Panc1 (cell line): ENCODE measurements at regions not wholly inside any gene's neighbourhood (a gene's known extent, or its start where the extent isn't known, plus 50 kb on each side); places are given as distances from the start of the nearest gene placed in this dataset.

ENCODE experiments used
- ATAC-seq: fragments of 200-7000 bp; cut with Tn5 transposase; 2 replicates; pipeline ENCODE4 v1.9.1; 2020; ENCODE audit warnings: mild to moderate bottlenecking, moderate library complexity
- BruUV-seq: library from RNA; stranded (reverse); fragments of 400-500 nt; replicated peaks from 2 replicates; lab custom pipeline; 2021; lab: Mats Ljungman, UMichigan
- CTCF ChIA-PET: fragments of 300-600 bp; sonication (Branson Sonifier 250); formaldehyde crosslinking; loops from one replicate; lab custom pipeline; 2022; ENCODE audit warnings: antibody characterized with exemption; lab: Charles Lee
- POLR2A ChIA-PET: fragments of 300-600 bp; sonication (Branson Sonifier 250); formaldehyde crosslinking; loops from one replicate; lab custom pipeline; 2022; ENCODE audit warnings: antibody characterized with exemption; lab: Charles Lee
- DNase-seq: peaks from one replicate; pipeline ENCODE4 v3.0.0-alpha.2; 2010; ENCODE audit warnings: low read depth, low spot score
- H3K27ac ChIP-seq: 2 replicates; pipeline ENCODE4 v1.5.1; 2011; ENCODE audit warnings: mild to moderate bottlenecking, low read length, inconsistent platforms
- H3K27me3 ChIP-seq: fragments of 200-500 bp; sonication (Bioruptor generic); 2 replicates; pipeline ENCODE4 v1.6.0; 2014; ENCODE audit warnings: low read length, inconsistent platforms; ENCODE audit not compliant: control insufficient read depth, insufficient read depth
- H3K36me3 ChIP-seq: fragments of 200-500 bp; sonication (Bioruptor generic); 2 replicates; pipeline ENCODE4 v1.5.1; 2014; ENCODE audit warnings: inconsistent platforms, mild to moderate bottlenecking, low read length, moderate library complexity; ENCODE audit not compliant: control insufficient read depth, insufficient read depth
- H3K4me1 ChIP-seq: 2 replicates; pipeline ENCODE4 v1.5.1; 2011; ENCODE audit warnings: inconsistent platforms, mild to moderate bottlenecking, low read length, moderate library complexity; ENCODE audit not compliant: control insufficient read depth, insufficient read depth
- H3K4me3 ChIP-seq, 2 experiments: 2 replicates each; pipeline ENCODE4 v1.5.1; 2011 to 2012; ENCODE audit warnings: low read depth in 2 of 2, low read length in 2 of 2, mild to moderate bottlenecking in 2 of 2, inconsistent platforms in 1 of 2, moderate library complexity in 1 of 2
- H3K9me3 ChIP-seq: fragments of 200-500 bp; sonication (Bioruptor generic); 2 replicates; pipeline ENCODE4 v1.5.1; 2014; ENCODE audit warnings: low read depth, mild to moderate bottlenecking, inconsistent platforms, low read length, moderate library complexity; ENCODE audit not compliant: control insufficient read depth, insufficient read depth
- CTCF ChIP-seq: fragments of 450-650 bp; IDR thresholded peaks from 2 replicates; pipeline ENCODE4 v1.5.1; 2017; ENCODE audit warnings: mild to moderate bottlenecking
- POLR2AphosphoS5 ChIP-seq: IDR thresholded peaks from 2 replicates; pipeline ENCODE4 v1.6.1; 2012; ENCODE audit warnings: mild to moderate bottlenecking, low read depth, low read length, moderate library complexity
- REST ChIP-seq, 2 experiments: IDR thresholded peaks; 2 replicates each; pipeline ENCODE4 v1.6.1; 2011 to 2012; ENCODE audit warnings: low read depth in 2 of 2, control low read depth in 1 of 2, low read length in 1 of 2, mild to moderate bottlenecking in 1 of 2, moderate library complexity in 1 of 2; ENCODE audit not compliant: insufficient read depth in 1 of 2
- SIN3A ChIP-seq: IDR thresholded peaks from 2 replicates; pipeline ENCODE4 v1.6.1; 2012; ENCODE audit warnings: low read depth, mild to moderate bottlenecking, low read length, moderate library complexity, borderline replicate concordance; ENCODE audit not compliant: insufficient read depth
- TCF7L2 ChIP-seq: IDR thresholded peaks from 2 replicates; pipeline ENCODE4 v1.6.1; 2011; ENCODE audit warnings: mild to moderate bottlenecking, low read depth, low read length, inconsistent platforms
- in situ Hi-C: cut with HindIII; loops from 2 replicates; pipeline ENCODE4 v1.10.0; 2016; ENCODE audit warnings: low sequenced_read_pairs, low pct_unique_long_range_greater_than_20kb
- intact Hi-C: fragments of 100-400 bp; cut with micrococcal nuclease; formaldehyde crosslinking; loops from one replicate; pipeline ENCODE4 v1.10.0; 2022; ENCODE audit not compliant: unreplicated experiment

- no TSS peak for BruUV-seq
- ChIA-PET POLR2A (no interaction called here), CTCF (no interaction called here)
- Histone ChIP-seq H3K4me3 (no peak overlapping the region), H3K9me3 (no peaks in the 10 kb centered on the region), H3K4me1 (no peaks in the 10 kb centered on the region), H3K27ac (no peak overlapping the region), H3K36me3 (no peaks in the 10 kb centered on the region), H3K27me3 (no peaks in the 10 kb centered on the region)
- ATAC-seq (no peak), DNase-seq (no peak)
- intact Hi-C loops, result no loop called here
- TF ChIP-seq POLR2AphosphoS5 (no peak), CTCF (no peak), SIN3A (no peak), REST (IDR thresholded peaks at IDR 0.05; ENCODE audit: insufficient read depth in 1 of 2, low read depth in 2 of 2, low read length in 1 of 2) (no peak), TCF7L2 (no peak)
- in situ Hi-C loops, result no loop called here
Observed at GRCh38 chr15:94122516-94122915, 108.8 kb upstream of the MCTP2 start.

- no peaks in the 10 kb centered on the region for H3K4me1 ChIP-seq
- no peak overlapping the region for H3K27ac ChIP-seq
- H3K36me3 ChIP-seq, result no peaks in the 10 kb centered on the region
- BruUV-seq, result no TSS peak
- ATAC-seq (peak; percentile 99), DNase-seq (peak; percentile 77)
- no peaks in the 10 kb centered on the region for H3K9me3 ChIP-seq
- POLR2A ChIA-PET, result no interaction called here
- intact Hi-C loops (loop anchor here (1.0 to 2.0 kb wide), 4 partner anchors 115 to 1090 kb away; no protein-coding TSS in a partner anchor), in situ Hi-C loops (no loop called here)
- TF ChIP-seq CTCF, result peak; percentile 94
- no peak for TF ChIP-seq TCF7L2
- no peaks in the 10 kb centered on the region for H3K27me3 ChIP-seq
- CTCF ChIA-PET, result interaction anchor here (0.5 to 1.5 kb wide), 15 partner anchors 20 to 1091 kb away, joined by 3 to 53 read pairs (median 5); no protein-coding TSS in a partner anchor
- no peak overlapping the region for H3K4me3 ChIP-seq
Observed at GRCh38 chr15:94119923-94120775, 111.2 kb upstream of the MCTP2 start.
